HL-60 (cell line): ENCODE measurements at regions not wholly inside any gene's neighbourhood (a gene's known extent, or its start where the extent isn't known, plus 50 kb on each side); places are given as distances from the start of the nearest gene placed in this dataset.

ENCODE experiments used
- CTCF ChIP-seq: IDR thresholded peaks from one replicate; pipeline ENCODE4 v1.5.1; 2011; ENCODE audit warnings: low read length, control low read depth, inconsistent platforms; ENCODE audit not compliant: insufficient read depth
- POLR2AphosphoS5 ChIP-seq: IDR thresholded peaks from 2 replicates; pipeline ENCODE4 v1.6.1; 2012; ENCODE audit warnings: low read depth
- REST ChIP-seq: IDR thresholded peaks from 2 replicates; pipeline ENCODE4 v1.6.1; 2012; ENCODE audit warnings: low read depth; ENCODE audit not compliant: insufficient replicate concordance

GRCh38 chr3:161690299-161690620, 193.7 kb downstream of the OTOL1 start:
- no peak for TF ChIP-seq CTCF
- no peak for TF ChIP-seq POLR2AphosphoS5
- no peak for TF ChIP-seq REST
